Osteoblast (primary cell): ENCODE measurements at regions not wholly inside any gene's neighbourhood (a gene's known extent, or its start where the extent isn't known, plus 50 kb on each side); places are given as distances from the start of the nearest gene placed in this dataset.

Experiments used
- DNase-seq: peaks from one replicate; pipeline ENCODE4 v3.0.0; 2011; ENCODE audit warnings: low spot score, mixed read lengths; ENCODE audit not compliant: insufficient read length; ENCODE audit errors: missing footprints
- H2AFZ ChIP-seq: 2 replicates; pipeline ENCODE4 v1.6.0; 2011; ENCODE audit warnings: mild to moderate bottlenecking, low read length
- H3K27ac ChIP-seq: 2 replicates; pipeline ENCODE4 v1.5.1; 2011; ENCODE audit warnings: mild to moderate bottlenecking, low read depth, low read length, moderate library complexity
- H3K27me3 ChIP-seq: 2 replicates; pipeline ENCODE4 v1.6.0; 2012; ENCODE audit warnings: mild to moderate bottlenecking, control low read depth, inconsistent platforms, low read length, moderate library complexity; ENCODE audit not compliant: insufficient read depth
- H3K36me3 ChIP-seq: 2 replicates; pipeline ENCODE4 v1.5.1; 2011; ENCODE audit warnings: mild to moderate bottlenecking, low read length, control low read depth, moderate library complexity; ENCODE audit not compliant: insufficient read depth
- H3K4me1 ChIP-seq: 2 replicates; pipeline ENCODE4 v1.5.1; 2011; ENCODE audit warnings: mild to moderate bottlenecking, low read length, control low read depth, moderate library complexity; ENCODE audit not compliant: insufficient read depth
- H3K4me2 ChIP-seq: 2 replicates; pipeline ENCODE4 v1.6.0; 2011; ENCODE audit warnings: mild to moderate bottlenecking, low read length; ENCODE audit not compliant: insufficient read depth
- H3K4me3 ChIP-seq: fragments of 200-600 bp; sonication (generic); 3 replicates; pipeline ENCODE4 v1.5.1; 2012; ENCODE audit warnings: mild to moderate bottlenecking, low read length, inconsistent platforms; ENCODE audit not compliant: insufficient read depth
- H3K79me2 ChIP-seq: 2 replicates; pipeline ENCODE4 v1.6.0; 2012; ENCODE audit warnings: mild to moderate bottlenecking, low read length, control low read depth, inconsistent platforms; ENCODE audit not compliant: insufficient read depth
- H3K9me3 ChIP-seq: 2 replicates; pipeline ENCODE4 v1.5.1; 2011; ENCODE audit warnings: low read depth, low read length, control low read depth
- H4K20me1 ChIP-seq: 2 replicates; pipeline ENCODE4 v1.6.0; 2012; ENCODE audit warnings: mild to moderate bottlenecking, low read length, control low read depth; ENCODE audit not compliant: insufficient read depth
- CTCF ChIP-seq: IDR thresholded peaks from 2 replicates; pipeline ENCODE4 v1.5.1; 2011; ENCODE audit warnings: mild to moderate bottlenecking, low read depth, low read length, moderate library complexity; ENCODE audit errors: extremely low read depth

GRCh38 chr3:117722856-117723255, 1013.3 kb downstream of the TUSC7 start:
- Histone ChIP-seq H3K4me1 (no peaks in the 10 kb centered on the region), H4K20me1 (no peaks in the 10 kb centered on the region), H3K27me3 (no peaks in the 10 kb centered on the region), H3K4me2 (no peak overlapping the region), H3K79me2 (no peaks in the 10 kb centered on the region), H3K36me3 (no peaks in the 10 kb centered on the region), H2AFZ (no peak overlapping the region), H3K9me3 (no peaks in the 10 kb centered on the region), H3K4me3 (no peak overlapping the region), H3K27ac (no peak overlapping the region)
- DNase-seq = no peak
- TF ChIP-seq CTCF = no peak

- H3K36me3 ChIP-seq = no peaks in the 10 kb centered on the region
- H3K4me1 ChIP-seq = no peaks in the 10 kb centered on the region
- no peaks in the 10 kb centered on the region for H4K20me1 ChIP-seq
- H3K79me2 ChIP-seq = no peaks in the 10 kb centered on the region
- H3K9me3 ChIP-seq = no peaks in the 10 kb centered on the region
- H2AFZ ChIP-seq = no peak overlapping the region
- no peak overlapping the region for H3K4me2 ChIP-seq
- no peak for DNase-seq
- no peak overlapping the region for H3K27ac ChIP-seq
- H3K4me3 ChIP-seq = no peak overlapping the region
- no peaks in the 10 kb centered on the region for H3K27me3 ChIP-seq
- no peak for TF ChIP-seq CTCF
Measured at GRCh38 chr3:117723825-117724224, 1014.2 kb downstream of the TUSC7 start.

GRCh38 chr3:117725314-117725713, 1015.7 kb downstream of the TUSC7 start:
- no peak overlapping the region for H3K4me3 ChIP-seq
- no peak overlapping the region for H3K4me2 ChIP-seq
- no peak for DNase-seq
- no peaks in the 10 kb centered on the region for H3K9me3 ChIP-seq
- H3K4me1 ChIP-seq = no peaks in the 10 kb centered on the region
- H3K27me3 ChIP-seq = no peaks in the 10 kb centered on the region
- no peaks in the 10 kb centered on the region for H3K79me2 ChIP-seq
- no peaks in the 10 kb centered on the region for H4K20me1 ChIP-seq
- H2AFZ ChIP-seq = no peak overlapping the region
- no peaks in the 10 kb centered on the region for H3K36me3 ChIP-seq
- H3K27ac ChIP-seq = no peak overlapping the region
- no peak for TF ChIP-seq CTCF

GRCh38 chr3:117726776-117727175, 1017.2 kb downstream of the TUSC7 start:
- H3K4me3 ChIP-seq = no peak overlapping the region
- DNase-seq = no peak
- H2AFZ ChIP-seq = no peak overlapping the region
- no peak overlapping the region for H3K4me2 ChIP-seq
- H3K27ac ChIP-seq = no peak overlapping the region
- H4K20me1 ChIP-seq = no peaks in the 10 kb centered on the region
- H3K27me3 ChIP-seq = no peaks in the 10 kb centered on the region
- no peak for TF ChIP-seq CTCF
- no peaks in the 10 kb centered on the region for H3K79me2 ChIP-seq
- no peaks in the 10 kb centered on the region for H3K36me3 ChIP-seq
- H3K9me3 ChIP-seq = no peaks in the 10 kb centered on the region
- no peaks in the 10 kb centered on the region for H3K4me1 ChIP-seq
